ENCODE measurements at regions not wholly inside any gene's neighbourhood (a gene's known extent, or its start where the extent isn't known, plus 50 kb on each side); places are given as distances from the start of the nearest gene placed in this dataset.

- no peak overlapping the region for H3K4me3 ChIP-seq (ENCODE audit: low read length)
- ATAC-seq = no peak
- no peaks in the 10 kb centered on the region for H3K27me3 ChIP-seq (ENCODE audit: control insufficient read depth, insufficient read depth, low read length)
- H3K36me3 Mint-ChIP-seq = no peaks in the 10 kb centered on the region
- H3K4me1 ChIP-seq (ENCODE audit: control insufficient read depth, insufficient read depth, low read length) = no peaks in the 10 kb centered on the region
- no peak overlapping the region for H3K4me3 Mint-ChIP-seq
- no peak overlapping the region for H3K27ac ChIP-seq (ENCODE audit: low read length)
- H3K27ac Mint-ChIP-seq = no peak overlapping the region
- no peak for TF ChIP-seq CTCF (IDR thresholded peaks at IDR 0.05)
- no peaks in the 10 kb centered on the region for H3K9me3 Mint-ChIP-seq
- peaks cover 2 to 14% of the 10 kb centered on the region in 2 donors for H3K27me3 Mint-ChIP-seq (ENCODE audit: low read depth in 2 of 2)
- H3K36me3 ChIP-seq (ENCODE audit: control insufficient read depth, insufficient read depth, low read length) = no peaks in the 10 kb centered on the region
- intact Hi-C loops (cut with micrococcal nuclease) = no loop called here
- H3K9me3 ChIP-seq (ENCODE audit: control insufficient read depth, insufficient read depth, low read length) = no peaks in the 10 kb centered on the region
- DNase-seq = no peak
- no peaks in the 10 kb centered on the region for H3K4me1 Mint-ChIP-seq
Observed at GRCh38 chr5:111932199-111932598, 175.2 kb upstream of the NREP start.

- Mint-ChIP-seq H3K4me3 (no peak overlapping the region), H3K9me3 (no peaks in the 10 kb centered on the region), H3K27me3 (ENCODE audit: low read depth in 2 of 2) (peaks cover 2 to 13% of the 10 kb centered on the region in 2 donors), H3K4me1 (no peaks in the 10 kb centered on the region), H3K36me3 (no peaks in the 10 kb centered on the region), H3K27ac (no peak overlapping the region)
- TF ChIP-seq CTCF (IDR thresholded peaks at IDR 0.05) = no peak
- Histone ChIP-seq H3K27ac (ENCODE audit: low read length) (no peak overlapping the region), H3K4me3 (ENCODE audit: low read length) (no peak overlapping the region), H3K27me3 (ENCODE audit: control insufficient read depth, insufficient read depth, low read length) (no peaks in the 10 kb centered on the region), H3K4me1 (ENCODE audit: control insufficient read depth, insufficient read depth, low read length) (no peaks in the 10 kb centered on the region), H3K36me3 (ENCODE audit: control insufficient read depth, insufficient read depth, low read length) (no peaks in the 10 kb centered on the region), H3K9me3 (ENCODE audit: control insufficient read depth, insufficient read depth, low read length) (no peaks in the 10 kb centered on the region)
- ATAC-seq (no peak), DNase-seq (no peak)
- 80% methylated on average over 2 of the region's 2 CpGs for WGBS (ENCODE audit: insufficient coverage)
- intact Hi-C loops (cut with micrococcal nuclease) = no loop called here
Observed at GRCh38 chr5:111931655-111932054, 174.7 kb upstream of the NREP start.

GRCh38 chr5:111930905-111931461 is 174.0 kb upstream of the NREP start:
- H3K36me3 ChIP-seq (ENCODE audit: control insufficient read depth, insufficient read depth, low read length) = no peaks in the 10 kb centered on the region
- no peaks in the 10 kb centered on the region for H3K27me3 ChIP-seq (ENCODE audit: control insufficient read depth, insufficient read depth, low read length)
- intact Hi-C loops (cut with micrococcal nuclease) = no loop called here
- no peak overlapping the region for H3K4me3 ChIP-seq (ENCODE audit: low read length)
- DNase-seq (no peak), ATAC-seq (no peak)
- Mint-ChIP-seq H3K4me1 (no peaks in the 10 kb centered on the region), H3K27ac (no peak overlapping the region), H3K36me3 (no peaks in the 10 kb centered on the region), H3K9me3 (no peaks in the 10 kb centered on the region), H3K27me3 (ENCODE audit: low read depth in 2 of 2) (peaks cover 2 to 8% of the 10 kb centered on the region in 2 donors), H3K4me3 (no peak overlapping the region)
- H3K9me3 ChIP-seq (ENCODE audit: control insufficient read depth, insufficient read depth, low read length) = no peaks in the 10 kb centered on the region
- H3K27ac ChIP-seq (ENCODE audit: low read length) = no peak overlapping the region
- WGBS (ENCODE audit: insufficient coverage) = 71% methylated on average over 2 of the region's 2 CpGs
- no peaks in the 10 kb centered on the region for H3K4me1 ChIP-seq (ENCODE audit: control insufficient read depth, insufficient read depth, low read length)
- TF ChIP-seq CTCF (IDR thresholded peaks at IDR 0.05) = no peak

GRCh38 chr5:111930449-111930848 is 173.5 kb upstream of the NREP start:
- WGBS (ENCODE audit: insufficient coverage) = 77% methylated on average over 1 of the region's 1 CpG
- peaks cover 2 to 8% of the 10 kb centered on the region in 2 donors for H3K27me3 Mint-ChIP-seq (ENCODE audit: low read depth in 2 of 2)
- no peaks in the 10 kb centered on the region for H3K36me3 ChIP-seq (ENCODE audit: control insufficient read depth, insufficient read depth, low read length)
- no peak overlapping the region for H3K27ac ChIP-seq (ENCODE audit: low read length)
- no peak for TF ChIP-seq CTCF (IDR thresholded peaks at IDR 0.05)
- DNase-seq (no peak), ATAC-seq (no peak)
- no peaks in the 10 kb centered on the region for H3K27me3 ChIP-seq (ENCODE audit: control insufficient read depth, insufficient read depth, low read length)
- H3K4me3 ChIP-seq (ENCODE audit: low read length) = no peak overlapping the region
- H3K36me3 Mint-ChIP-seq = no peaks in the 10 kb centered on the region
- H3K4me3 Mint-ChIP-seq = no peak overlapping the region
- no peaks in the 10 kb centered on the region for H3K4me1 Mint-ChIP-seq
- H3K9me3 ChIP-seq (ENCODE audit: control insufficient read depth, insufficient read depth, low read length) = no peaks in the 10 kb centered on the region
- H3K4me1 ChIP-seq (ENCODE audit: control insufficient read depth, insufficient read depth, low read length) = no peaks in the 10 kb centered on the region
- no peaks in the 10 kb centered on the region for H3K9me3 Mint-ChIP-seq
- intact Hi-C loops (cut with micrococcal nuclease) = no loop called here
- no peak overlapping the region for H3K27ac Mint-ChIP-seq
